K562 (cell line): ENCODE measurements at regions not wholly inside any gene's neighbourhood (a gene's known extent, or its start where the extent isn't known, plus 50 kb on each side); places are given as distances from the start of the nearest gene placed in this dataset.

Experiments used
- ATAC-seq: fragments of 200-7000 bp; cut with Tn5 transposase; 3 replicates; pipeline ENCODE4 v1.9.1; 2020; ENCODE audit warnings: moderate library complexity
- BruUV-seq: library from RNA; stranded (reverse); fragments of 400-500 nt; replicated peaks from 2 replicates; lab custom pipeline; 2021; lab: Mats Ljungman, UMichigan
- CTCF ChIA-PET: fragments of 300-600 bp; formaldehyde crosslinking; extraction: SDS; loops from one replicate; lab custom pipeline; 2021; ENCODE audit warnings: low intra/inter-chr PET ratio; lab: Yijun Ruan, JAX
- POLR2A ChIA-PET: fragments of 300-600, 350-650 bp; sonication (Branson Sonifier 250); formaldehyde crosslinking; extraction: SDS; loops from one replicate; lab custom pipeline; 2021; ENCODE audit warnings: antibody characterized with exemption, inconsistent platforms; lab: Yijun Ruan, JAX
- DNase-seq, 4 experiments: peaks; one replicate each; pipeline versions ENCODE4 v3.0.0 to v3.0.0-alpha.2; 2011 to 2018; ENCODE audit warnings: low spot score in 3 of 4, mixed read lengths in 3 of 4; ENCODE audit errors: extremely low read depth in 1 of 4
- FAIRE-seq: peaks from 2 replicates; lab custom pipeline; 2011; peaks lifted over from hg19 to GRCh38; lab: Jason Lieb, UNC
- H2AFZ ChIP-seq: 2 replicates; pipeline ENCODE4 v1.6.0; 2011; ENCODE audit warnings: low read depth, low read length, control low read depth, inconsistent platforms
- H3K27ac ChIP-seq: fragments of 200-600 bp; 3 replicates; pipeline ENCODE4 v1.8.0; 2011; ENCODE audit warnings: low read depth, mild to moderate bottlenecking, control low read depth, inconsistent platforms, low read length, moderate library complexity, mixed read lengths; ENCODE audit errors: extremely low read depth
- H3K27me3 ChIP-seq, 2 experiments: fragments of 300-600 bp in 1 of 2; 2 replicates in 1 of 2; 3 replicates in 1 of 2; pipeline versions ENCODE4 v1.6.0 to v1.8.0; 2011; ENCODE audit warnings: inconsistent platforms in 2 of 2, low read length in 2 of 2, mild to moderate bottlenecking in 1 of 2, mixed read lengths in 1 of 2, moderate library complexity in 1 of 2; ENCODE audit not compliant: control insufficient read depth in 2 of 2, insufficient read depth in 2 of 2
- H3K36me3 ChIP-seq: fragments of 300-600 bp; 3 replicates; pipeline ENCODE4 v1.8.0; 2011; ENCODE audit warnings: mild to moderate bottlenecking, low read length, inconsistent platforms; ENCODE audit not compliant: control insufficient read depth, insufficient read depth
- H3K4me1 ChIP-seq, 2 experiments: fragments of 200-600 bp in 1 of 2; replicated peaks in 1 of 2; 2 replicates in 1 of 2; 3 replicates in 1 of 2; pipeline versions ENCODE4 v1.5.1 to v1.8.0; 2011; ENCODE audit warnings: inconsistent platforms in 2 of 2, low read length in 2 of 2, mild to moderate bottlenecking in 1 of 2, mixed read lengths in 1 of 2, moderate library complexity in 1 of 2; ENCODE audit not compliant: control insufficient read depth in 2 of 2, insufficient read depth in 2 of 2
- H3K4me2 ChIP-seq: 2 replicates; pipeline ENCODE4 v1.6.1; 2011; ENCODE audit warnings: low read length, control low read depth, inconsistent platforms, mixed read lengths; ENCODE audit not compliant: insufficient read depth
- H3K4me3 ChIP-seq: fragments of 200-600 bp; sonication (generic), shearing (Covaris generic); 2 replicates; pipeline ENCODE4 v1.5.1; 2016; ENCODE audit warnings: control low read depth, inconsistent platforms
- H3K79me2 ChIP-seq: fragments of 200-600 bp; 3 replicates; pipeline ENCODE4 v1.8.0; 2011; ENCODE audit warnings: low read length, inconsistent platforms; ENCODE audit not compliant: control insufficient read depth, insufficient read depth
- H3K9ac ChIP-seq, 2 experiments: 2 replicates each; pipeline versions ENCODE4 v1.6.0 to v1.6.1; 2011; ENCODE audit warnings: low read depth in 2 of 2, low read length in 2 of 2, control low read depth in 1 of 2, inconsistent platforms in 1 of 2, mild to moderate bottlenecking in 1 of 2, mixed read lengths in 1 of 2; ENCODE audit not compliant: insufficient read depth in 1 of 2
- H3K9me1 ChIP-seq: one replicate; pipeline ENCODE4 v1.6.0; 2011; ENCODE audit warnings: inconsistent platforms, mild to moderate bottlenecking, low read length, moderate library complexity; ENCODE audit not compliant: control insufficient read depth, insufficient read depth
- H3K9me3 ChIP-seq: replicated peaks from 2 replicates; pipeline ENCODE4 v1.5.1; 2011; ENCODE audit warnings: low read depth, low read length, inconsistent platforms; ENCODE audit not compliant: control insufficient read depth, insufficient read depth
- H4K20me1 ChIP-seq: replicated peaks from 2 replicates; pipeline ENCODE4 v1.6.1; 2011; ENCODE audit warnings: low read length, inconsistent platforms, mixed read lengths; ENCODE audit not compliant: control insufficient read depth, insufficient read depth
- BRF1 ChIP-seq: IDR thresholded peaks from 3 replicates; pipeline ENCODE4 v1.6.1; 2011; ENCODE audit warnings: borderline replicate concordance, mild to moderate bottlenecking; ENCODE audit not compliant: insufficient read length; ENCODE audit errors: extremely low read depth
- CBFA2T3 ChIP-seq: fragments of 450-650 bp; IDR thresholded peaks from 2 replicates; pipeline ENCODE4 v1.6.1; 2017
- CEBPB ChIP-seq: fragments of 450-650 bp; IDR thresholded peaks from 2 replicates; pipeline ENCODE4 v1.6.1; 2016; ENCODE audit warnings: missing genetic modification characterization, missing compliant biosample characterization
- CHD2 ChIP-seq: IDR thresholded peaks from 2 replicates; pipeline ENCODE4 v1.6.1; 2011; ENCODE audit warnings: low read depth, low read length
- ELF4 ChIP-seq: fragments of 450-650 bp; formaldehyde crosslinking; IDR thresholded peaks from 2 replicates; pipeline ENCODE4 v1.4.0; 2022; ENCODE audit warnings: missing genetic modification characterization
- HDAC3 ChIP-seq: fragments of 450-650 bp; IDR thresholded peaks from 2 replicates; pipeline ENCODE4 v1.6.1; 2018; ENCODE audit warnings: borderline replicate concordance, mild to moderate bottlenecking, moderate library complexity; ENCODE audit not compliant: partially characterized antibody
- SETDB1 ChIP-seq: IDR thresholded peaks from one replicate; pipeline ENCODE4 v1.6.1; 2012; ENCODE audit warnings: low read length, control low read depth, inconsistent platforms
- TAF7 ChIP-seq: fragments of 450-650 bp; IDR thresholded peaks from 2 replicates; pipeline ENCODE4 v1.6.1; 2016; ENCODE audit warnings: missing genetic modification characterization, missing compliant biosample characterization
- TEAD4 ChIP-seq, 2 experiments: sonication (generic) in 1 of 2; formaldehyde crosslinking in 1 of 2; IDR thresholded peaks; 2 replicates each; pipeline versions ENCODE4 v1.6.1 to v1.8.0; 2012 to 2022; ENCODE audit warnings: borderline replicate concordance in 1 of 2, inconsistent platforms in 1 of 2, low read length in 1 of 2, mild to moderate bottlenecking in 1 of 2, missing genetic modification reagents in 1 of 2
- ZNF316 ChIP-seq: fragments of 450-650 bp; IDR thresholded peaks from 2 replicates; pipeline ENCODE4 v1.6.1; 2016
- WGBS: fragments of 100-300 bp; shearing (Covaris generic); methylation state at CpG from one replicate; pipeline ENCODE4 v1.1.6; 2016; ENCODE audit warnings: low coverage, mixed read lengths; ENCODE audit not compliant: insufficient coverage; ENCODE audit errors: missing lambda C conversion rate; 5-methylcytosine and 5-hydroxymethylcytosine counted together
- in situ Hi-C: fragments of 300-500 bp; cut with MboI; formaldehyde crosslinking; loops from 4 replicates; pipeline ENCODE4 v1.15.0; 2018; ENCODE audit warnings: inconsistent platforms, mixed read lengths
- intact Hi-C: fragments of 100-400 bp; cut with micrococcal nuclease; formaldehyde crosslinking; loops from 2 replicates; pipeline ENCODE4 v1.14.2; 2022
- TF ChIP-seq, protein P1 (sequence below): fragments of 250-450 bp; sonication (Bioruptor Pico); IDR thresholded peaks from 2 replicates; pipeline ENCODE4 v1.4.0; 2020; ENCODE audit warnings: mild to moderate bottlenecking, moderate library complexity, borderline replicate concordance
- TF ChIP-seq, protein P2 (sequence below): IDR thresholded peaks from 2 replicates; pipeline ENCODE4 v1.6.1; 2016; ENCODE audit warnings: missing genetic modification characterization, missing compliant biosample characterization
- TF ChIP-seq, protein P3 (sequence below): sonication (generic); formaldehyde crosslinking; IDR thresholded peaks from 2 replicates; pipeline ENCODE4 v1.4.0; 2020; ENCODE audit warnings: mild to moderate bottlenecking, missing genetic modification reagents

DNA sequence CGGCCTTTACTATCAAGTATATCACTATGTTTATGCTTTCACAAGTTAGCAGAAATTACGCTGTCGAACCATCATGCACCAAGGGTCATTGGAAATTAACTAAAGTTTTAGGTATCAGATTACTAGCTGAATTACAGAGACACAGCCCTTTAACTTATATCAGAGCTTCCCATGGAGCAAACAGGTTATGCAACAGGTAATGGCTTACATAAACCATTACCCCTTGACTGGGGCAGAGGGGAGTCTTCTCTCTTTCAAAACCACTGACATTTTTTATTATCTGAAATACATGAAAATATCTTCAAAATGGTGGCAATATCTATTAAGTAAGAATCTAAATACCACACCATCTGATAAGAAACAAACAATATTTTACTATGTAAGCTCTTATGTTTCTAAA is 1692.9 kb upstream of the SLC10A2 start (continued):
- TF ChIP-seq, protein P1, sequence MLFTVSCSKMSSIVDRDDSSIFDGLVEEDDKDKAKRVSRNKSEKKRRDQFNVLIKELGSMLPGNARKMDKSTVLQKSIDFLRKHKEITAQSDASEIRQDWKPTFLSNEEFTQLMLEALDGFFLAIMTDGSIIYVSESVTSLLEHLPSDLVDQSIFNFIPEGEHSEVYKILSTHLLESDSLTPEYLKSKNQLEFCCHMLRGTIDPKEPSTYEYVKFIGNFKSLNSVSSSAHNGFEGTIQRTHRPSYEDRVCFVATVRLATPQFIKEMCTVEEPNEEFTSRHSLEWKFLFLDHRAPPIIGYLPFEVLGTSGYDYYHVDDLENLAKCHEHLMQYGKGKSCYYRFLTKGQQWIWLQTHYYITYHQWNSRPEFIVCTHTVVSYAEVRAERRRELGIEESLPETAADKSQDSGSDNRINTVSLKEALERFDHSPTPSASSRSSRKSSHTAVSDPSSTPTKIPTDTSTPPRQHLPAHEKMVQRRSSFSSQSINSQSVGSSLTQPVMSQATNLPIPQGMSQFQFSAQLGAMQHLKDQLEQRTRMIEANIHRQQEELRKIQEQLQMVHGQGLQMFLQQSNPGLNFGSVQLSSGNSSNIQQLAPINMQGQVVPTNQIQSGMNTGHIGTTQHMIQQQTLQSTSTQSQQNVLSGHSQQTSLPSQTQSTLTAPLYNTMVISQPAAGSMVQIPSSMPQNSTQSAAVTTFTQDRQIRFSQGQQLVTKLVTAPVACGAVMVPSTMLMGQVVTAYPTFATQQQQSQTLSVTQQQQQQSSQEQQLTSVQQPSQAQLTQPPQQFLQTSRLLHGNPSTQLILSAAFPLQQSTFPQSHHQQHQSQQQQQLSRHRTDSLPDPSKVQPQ (CRISPR knock-in tag): no peak
- TF ChIP-seq CEBPB (tag): no peak

DNA sequence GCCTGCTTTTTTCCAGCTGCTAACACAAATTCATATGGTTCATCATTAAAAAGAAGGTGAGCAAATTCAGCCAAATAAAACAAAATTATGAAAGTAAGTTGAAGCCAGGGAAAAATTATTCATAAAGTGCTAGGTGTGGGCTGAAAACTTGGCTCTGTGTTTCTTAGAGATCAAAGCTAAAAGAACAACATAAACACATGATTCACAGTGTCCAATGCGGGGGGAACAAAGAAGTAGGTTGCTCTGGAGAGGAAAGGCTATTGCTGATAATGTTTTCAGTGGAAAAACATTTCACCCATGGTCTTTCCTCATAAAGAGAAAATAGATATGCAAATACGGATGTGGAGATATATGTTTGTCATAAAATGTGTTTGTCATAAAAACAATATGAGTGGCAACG is 1691.5 kb upstream of the SLC10A2 start:
- no TSS peak for BruUV-seq
- CTCF ChIA-PET: no interaction called here
- FAIRE-seq: no peak
- H3K4me2 ChIP-seq: no peak overlapping the region
- intact Hi-C loops: no loop called here
- no peak for TF ChIP-seq ZNF316
- no peak for TF ChIP-seq ELF4 (CRISPR knock-in tag)
- no peak for TF ChIP-seq CHD2
- TF ChIP-seq CBFA2T3: no peak
- no peak for TF ChIP-seq SETDB1
- TF ChIP-seq TEAD4 (IDR thresholded peaks at IDR 0.05; ENCODE audit: low read length): no peak
- TF ChIP-seq TEAD4 (CRISPR knock-in tag; IDR thresholded peaks at IDR 0.05; ENCODE audit: borderline replicate concordance): no peak
- TF ChIP-seq, protein P2, sequence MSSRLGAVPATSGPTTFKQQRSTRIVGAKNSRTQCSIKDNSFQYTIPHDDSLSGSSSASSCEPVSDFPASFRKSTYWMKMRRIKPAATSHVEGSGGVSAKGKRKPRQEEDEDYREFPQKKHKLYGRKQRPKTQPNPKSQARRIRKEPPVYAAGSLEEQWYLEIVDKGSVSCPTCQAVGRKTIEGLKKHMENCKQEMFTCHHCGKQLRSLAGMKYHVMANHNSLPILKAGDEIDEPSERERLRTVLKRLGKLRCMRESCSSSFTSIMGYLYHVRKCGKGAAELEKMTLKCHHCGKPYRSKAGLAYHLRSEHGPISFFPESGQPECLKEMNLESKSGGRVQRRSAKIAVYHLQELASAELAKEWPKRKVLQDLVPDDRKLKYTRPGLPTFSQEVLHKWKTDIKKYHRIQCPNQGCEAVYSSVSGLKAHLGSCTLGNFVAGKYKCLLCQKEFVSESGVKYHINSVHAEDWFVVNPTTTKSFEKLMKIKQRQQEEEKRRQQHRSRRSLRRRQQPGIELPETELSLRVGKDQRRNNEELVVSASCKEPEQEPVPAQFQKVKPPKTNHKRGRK (tag): no peak
- TF ChIP-seq, protein P3, sequence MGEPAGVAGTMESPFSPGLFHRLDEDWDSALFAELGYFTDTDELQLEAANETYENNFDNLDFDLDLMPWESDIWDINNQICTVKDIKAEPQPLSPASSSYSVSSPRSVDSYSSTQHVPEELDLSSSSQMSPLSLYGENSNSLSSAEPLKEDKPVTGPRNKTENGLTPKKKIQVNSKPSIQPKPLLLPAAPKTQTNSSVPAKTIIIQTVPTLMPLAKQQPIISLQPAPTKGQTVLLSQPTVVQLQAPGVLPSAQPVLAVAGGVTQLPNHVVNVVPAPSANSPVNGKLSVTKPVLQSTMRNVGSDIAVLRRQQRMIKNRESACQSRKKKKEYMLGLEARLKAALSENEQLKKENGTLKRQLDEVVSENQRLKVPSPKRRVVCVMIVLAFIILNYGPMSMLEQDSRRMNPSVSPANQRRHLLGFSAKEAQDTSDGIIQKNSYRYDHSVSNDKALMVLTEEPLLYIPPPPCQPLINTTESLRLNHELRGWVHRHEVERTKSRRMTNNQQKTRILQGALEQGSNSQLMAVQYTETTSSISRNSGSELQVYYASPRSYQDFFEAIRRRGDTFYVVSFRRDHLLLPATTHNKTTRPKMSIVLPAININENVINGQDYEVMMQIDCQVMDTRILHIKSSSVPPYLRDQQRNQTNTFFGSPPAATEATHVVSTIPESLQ: no peak
- no peak for TF ChIP-seq HDAC3
- TF ChIP-seq BRF1: no peak
- no peak for TF ChIP-seq TAF7 (tag)
- no peak overlapping the region for H3K9ac ChIP-seq
- no peaks in the 10 kb centered on the region for H3K27me3 ChIP-seq
- H3K27ac ChIP-seq: no peak overlapping the region
- H3K4me1 ChIP-seq: no peaks in the 10 kb centered on the region
- in situ Hi-C loops: no loop called here
- 0% methylated on average over 3 of the region's 3 CpGs for WGBS
- no peaks in the 10 kb centered on the region for H4K20me1 ChIP-seq
- no peak for DNase-seq
- H3K4me3 ChIP-seq: no peak overlapping the region
- no peak for ATAC-seq
- no peaks in the 10 kb centered on the region for H3K9me3 ChIP-seq
- H3K79me2 ChIP-seq: no peaks in the 10 kb centered on the region
- H2AFZ ChIP-seq: no peak overlapping the region
- POLR2A ChIA-PET: no interaction called here
- H3K9me1 ChIP-seq: no peaks in the 10 kb centered on the region
- no peaks in the 10 kb centered on the region for H3K36me3 ChIP-seq
